PC-3 (cell line): ENCODE measurements at regions not wholly inside any gene's neighbourhood (a gene's known extent, or its start where the extent isn't known, plus 50 kb on each side); places are given as distances from the start of the nearest gene placed in this dataset.
"Not testable (repeated sequence)": the region's sequence is repeated elsewhere in the genome, so short reads cannot be mapped to it uniquely, and the experiment has no call there.

Experiments
- ATAC-seq: fragments of 200-7000 bp; cut with Tn5 transposase; 2 replicates; pipeline ENCODE4 v1.9.1; 2020; ENCODE audit warnings: mild to moderate bottlenecking, moderate library complexity
- BruUV-seq: library from RNA; stranded (reverse); fragments of 400-500 nt; replicated peaks from 2 replicates; lab custom pipeline; 2021; lab: Mats Ljungman, UMichigan
- CTCF ChIA-PET: fragments of 300-600 bp; sonication (Branson Sonifier 250); formaldehyde crosslinking; loops from one replicate; lab custom pipeline; 2022; ENCODE audit warnings: antibody characterized with exemption; lab: Charles Lee
- POLR2A ChIA-PET: fragments of 300-600 bp; sonication (Branson Sonifier 250); formaldehyde crosslinking; loops from one replicate; lab custom pipeline; 2022; ENCODE audit warnings: antibody characterized with exemption; ENCODE audit not compliant: unreplicated experiment; lab: Charles Lee
- DNase-seq: peaks from one replicate; pipeline ENCODE4 v3.0.0-alpha.2; 2015
- H2AFZ ChIP-seq: fragments of 300-600 bp; sonication (generic); 2 replicates; pipeline ENCODE4 v1.6.0; 2016; ENCODE audit warnings: antibody characterized with exemption, low read length
- H3F3A ChIP-seq: fragments of 300-600 bp; sonication (generic); one replicate; pipeline ENCODE4 v1.6.0; 2017; ENCODE audit warnings: antibody characterized with exemption, low read length, control low read depth, mild to moderate bottlenecking; ENCODE audit not compliant: unreplicated experiment
- H3K27ac ChIP-seq: fragments of 300-600 bp; sonication (generic); 2 replicates; pipeline ENCODE4 v1.5.1; 2016; ENCODE audit warnings: mild to moderate bottlenecking, low read length
- H3K27me3 ChIP-seq: fragments of 300-600 bp; sonication (generic); 2 replicates; pipeline ENCODE4 v1.6.1; 2016; ENCODE audit warnings: low read length, mixed read lengths
- H3K36me3 ChIP-seq: fragments of 300-600 bp; sonication (generic); 2 replicates; pipeline ENCODE4 v1.6.1; 2016; ENCODE audit warnings: low read depth, mixed run types, low read length, mixed read lengths
- H3K4me1 ChIP-seq: fragments of 300-600 bp; sonication (generic); 2 replicates; pipeline ENCODE4 v1.5.1; 2016; ENCODE audit warnings: low read length; ENCODE audit not compliant: insufficient read depth
- H3K4me2 ChIP-seq: fragments of 300-600 bp; sonication (generic); 2 replicates; pipeline ENCODE4 v1.6.0; 2016; ENCODE audit warnings: low read length
- H3K4me3 ChIP-seq: fragments of 300-600 bp; sonication (generic); 2 replicates; pipeline ENCODE4 v1.5.1; 2016; ENCODE audit warnings: mild to moderate bottlenecking, low read length, mixed read lengths
- H3K79me2 ChIP-seq: fragments of 300-600 bp; sonication (generic); 2 replicates; pipeline ENCODE4 v1.6.1; 2017; ENCODE audit warnings: low read length, mixed read lengths
- H3K9ac ChIP-seq: fragments of 300-600 bp; sonication (generic); 2 replicates; pipeline ENCODE4 v1.6.0; 2016; ENCODE audit warnings: mild to moderate bottlenecking, low read length
- H3K9me2 ChIP-seq: fragments of 300-600 bp; sonication (generic); replicated peaks from 2 replicates; pipeline ENCODE4 v1.6.1; 2016; ENCODE audit warnings: mixed run types, low read length, mixed read lengths
- H3K9me3 ChIP-seq: fragments of 300-600 bp; sonication (generic); 2 replicates; pipeline ENCODE4 v1.6.1; 2016; ENCODE audit warnings: low read length, mixed read lengths
- H4K20me1 ChIP-seq: fragments of 300-600 bp; sonication (generic); 2 replicates; pipeline ENCODE4 v1.6.1; 2016; ENCODE audit warnings: low read length, mixed read lengths
- intact Hi-C: fragments of 100-400 bp; cut with micrococcal nuclease; formaldehyde crosslinking; loops from 2 replicates; pipeline ENCODE4 v1.9.0; 2023

GRCh38 chr11:67910803-67911202, 93.1 kb downstream of the UNC93B1 start:
- BruUV-seq, H3K4me3 ChIP-seq, H3K9ac ChIP-seq, H3K9me2 ChIP-seq, H3K36me3 ChIP-seq, H3K27ac ChIP-seq, H3K4me2 ChIP-seq, H2AFZ ChIP-seq, H3K79me2 ChIP-seq, POLR2A ChIA-PET, H4K20me1 ChIP-seq, H3F3A ChIP-seq, CTCF ChIA-PET, intact Hi-C loops, H3K9me3 ChIP-seq, H3K27me3 ChIP-seq, ATAC-seq, DNase-seq, H3K4me1 ChIP-seq: not testable (repeated sequence)

DNA sequence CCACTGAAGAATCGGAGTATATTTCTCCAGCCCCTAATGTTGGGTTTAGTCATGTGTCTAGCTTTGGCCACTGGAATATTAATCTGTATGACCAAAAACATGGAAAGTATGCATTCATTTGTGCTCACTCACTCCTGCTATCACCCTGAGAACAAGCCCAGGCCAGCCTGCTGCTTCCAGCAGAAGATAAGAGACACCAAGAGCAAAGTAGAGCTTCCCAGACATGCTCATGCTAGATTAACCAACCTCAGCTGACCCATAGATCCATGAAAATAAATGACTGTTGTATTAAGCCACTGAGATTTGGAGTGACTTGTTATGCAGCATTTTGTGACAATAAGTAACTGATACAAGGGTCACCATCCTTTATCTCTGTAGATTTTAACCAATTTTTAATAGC, 96.9 kb downstream of the UNC93B1 start:
- CTCF ChIA-PET, H3K27ac ChIP-seq, H3K27me3 ChIP-seq, H3F3A ChIP-seq, H3K9me2 ChIP-seq, ATAC-seq, H3K9ac ChIP-seq, H3K9me3 ChIP-seq, H3K36me3 ChIP-seq, POLR2A ChIA-PET, DNase-seq, H2AFZ ChIP-seq, BruUV-seq, H4K20me1 ChIP-seq, H3K4me2 ChIP-seq, H3K79me2 ChIP-seq, intact Hi-C loops, H3K4me1 ChIP-seq, H3K4me3 ChIP-seq: not testable (repeated sequence)

GRCh38 chr11:67899462-67899861, 104.4 kb downstream of the UNC93B1 start:
- H3K79me2 ChIP-seq, H3F3A ChIP-seq, H3K27ac ChIP-seq, H3K27me3 ChIP-seq, H3K9me3 ChIP-seq, intact Hi-C loops, H3K36me3 ChIP-seq, H3K9ac ChIP-seq, DNase-seq, H3K4me1 ChIP-seq, ATAC-seq, POLR2A ChIA-PET, CTCF ChIA-PET, H3K9me2 ChIP-seq, BruUV-seq, H3K4me2 ChIP-seq, H2AFZ ChIP-seq, H3K4me3 ChIP-seq, H4K20me1 ChIP-seq: not testable (repeated sequence)

- DNase-seq, ATAC-seq, H3K36me3 ChIP-seq, intact Hi-C loops, H3K9me2 ChIP-seq, H3K9me3 ChIP-seq, POLR2A ChIA-PET, H3K27ac ChIP-seq, H3K4me1 ChIP-seq, H3K27me3 ChIP-seq, BruUV-seq, H3K4me3 ChIP-seq, H3F3A ChIP-seq, H3K4me2 ChIP-seq, CTCF ChIA-PET, H2AFZ ChIP-seq, H4K20me1 ChIP-seq, H3K79me2 ChIP-seq, H3K9ac ChIP-seq: not testable (repeated sequence)
Observed at GRCh38 chr11:67893487-67893886, 110.4 kb downstream of the UNC93B1 start.

DNA sequence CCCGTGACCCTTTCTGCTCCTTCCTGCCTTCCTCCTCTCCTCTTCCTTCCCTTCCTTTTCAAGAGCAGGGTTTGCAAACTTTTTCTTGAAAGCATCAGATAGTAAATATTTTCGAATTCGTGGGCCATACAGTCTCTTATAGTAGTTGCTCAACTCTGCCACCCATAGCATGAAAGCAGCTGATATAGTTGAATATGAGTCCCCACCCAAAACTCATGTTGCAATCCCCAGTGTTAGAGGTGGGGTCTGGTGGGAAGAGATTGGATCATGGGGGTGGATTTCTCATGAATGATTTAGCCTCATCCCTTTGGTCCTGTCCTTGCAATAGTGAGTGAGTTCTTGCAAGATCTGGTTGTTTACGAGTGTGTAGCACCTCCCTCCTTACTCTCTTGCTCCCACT, 114.3 kb downstream of the UNC93B1 start:
- H3K4me2 ChIP-seq, DNase-seq, CTCF ChIA-PET, H2AFZ ChIP-seq, H3K9me3 ChIP-seq, ATAC-seq, intact Hi-C loops, H3K4me3 ChIP-seq, H3K9ac ChIP-seq, H3K79me2 ChIP-seq, H3K27ac ChIP-seq, H3K4me1 ChIP-seq, POLR2A ChIA-PET, BruUV-seq, H3F3A ChIP-seq, H3K36me3 ChIP-seq, H3K9me2 ChIP-seq, H4K20me1 ChIP-seq: not testable (repeated sequence)
- peaks cover 25% of the 10 kb centered on the region for H3K27me3 ChIP-seq

DNA sequence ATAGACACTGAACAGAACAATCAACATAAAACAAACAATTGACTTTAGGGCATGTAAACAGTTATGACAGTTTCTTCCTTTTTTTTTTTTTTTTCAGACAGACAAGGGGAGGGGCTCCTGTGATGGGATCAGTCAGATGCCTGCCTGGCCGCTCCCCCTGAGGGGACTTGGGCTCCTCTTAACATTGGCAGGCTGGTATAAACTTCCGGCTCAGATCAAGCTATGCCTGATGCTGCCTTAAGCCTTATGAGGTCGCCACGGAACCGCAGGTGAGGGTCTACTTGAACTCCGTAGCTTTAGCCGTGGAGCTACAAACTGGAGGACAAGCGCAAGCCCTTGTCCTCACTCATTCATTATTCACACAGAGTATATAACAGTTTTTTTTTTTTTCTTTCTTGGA, 115.8 kb downstream of the UNC93B1 start:
- H3K4me1 ChIP-seq, H3K4me2 ChIP-seq, H4K20me1 ChIP-seq, CTCF ChIA-PET, H3K9me3 ChIP-seq, POLR2A ChIA-PET, H3K9me2 ChIP-seq, intact Hi-C loops, H2AFZ ChIP-seq, H3K36me3 ChIP-seq, DNase-seq, ATAC-seq, H3K79me2 ChIP-seq, H3K4me3 ChIP-seq, BruUV-seq, H3F3A ChIP-seq, H3K9ac ChIP-seq, H3K27ac ChIP-seq: not testable (repeated sequence)
- H3K27me3 ChIP-seq = peaks cover 25% of the 10 kb centered on the region

DNA sequence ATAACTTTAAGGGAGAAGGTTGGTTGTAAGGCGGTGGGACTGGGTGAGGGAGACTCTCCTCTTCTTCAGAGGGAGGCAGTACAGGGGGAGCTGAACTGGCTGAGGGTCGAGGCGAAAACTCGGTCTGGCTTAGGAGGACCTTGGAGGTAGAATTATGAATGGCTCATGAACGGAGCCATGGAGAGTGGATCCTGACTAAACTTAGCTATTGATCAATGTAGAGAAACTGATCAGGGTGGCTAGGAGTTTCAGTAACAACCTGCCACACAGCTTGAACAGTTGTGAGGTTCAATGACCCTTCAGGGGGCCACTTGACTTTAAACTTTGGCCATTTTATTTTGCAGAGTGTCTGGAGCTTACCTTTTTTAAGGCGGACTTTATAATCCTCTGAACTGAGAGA, 117.2 kb downstream of the UNC93B1 start:
- H3K9me2 ChIP-seq, H3F3A ChIP-seq, H3K79me2 ChIP-seq, H3K4me1 ChIP-seq, H4K20me1 ChIP-seq, H3K27ac ChIP-seq, H3K36me3 ChIP-seq, DNase-seq, H3K4me2 ChIP-seq, BruUV-seq, H3K9me3 ChIP-seq, H2AFZ ChIP-seq, H3K9ac ChIP-seq, ATAC-seq, intact Hi-C loops, H3K4me3 ChIP-seq, CTCF ChIA-PET, POLR2A ChIA-PET: not testable (repeated sequence)
- peaks cover 25% of the 10 kb centered on the region for H3K27me3 ChIP-seq
